ENCODE measurements at regions not wholly inside any gene's neighbourhood (a gene's known extent, or its start where the extent isn't known, plus 50 kb on each side); places are given as distances from the start of the nearest gene placed in this dataset.

DNA sequence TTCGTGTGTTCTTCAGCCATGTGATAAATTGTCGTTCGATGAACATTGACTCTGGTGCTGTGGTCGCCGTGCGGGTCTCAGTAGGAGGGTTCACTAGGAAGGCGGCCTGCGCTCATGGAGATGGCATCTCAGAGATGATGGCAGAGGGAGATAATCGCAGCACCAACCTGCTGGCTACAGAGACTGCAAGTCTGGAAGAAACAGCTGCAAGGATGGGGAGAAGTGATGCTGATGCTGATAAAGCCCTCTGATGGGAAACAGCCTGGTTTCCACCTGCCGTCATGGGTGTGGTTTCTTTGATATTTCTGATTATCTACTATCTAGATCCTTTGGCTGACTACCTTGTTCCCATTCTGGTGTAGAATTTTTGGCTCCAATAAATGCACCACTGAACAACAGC, 130.5 kb upstream of the ANKRD30A start:
- no peak overlapping the region for H3K27ac ChIP-seq (ENCODE audit: low read length)
- no peaks in the 10 kb centered on the region for H3K27me3 ChIP-seq (ENCODE audit: low read depth, low read length)
- no peaks in the 10 kb centered on the region for H3K9me3 ChIP-seq (ENCODE audit: control insufficient read depth in 1 of 2, low read length in 2 of 2)
- no peaks in the 10 kb centered on the region for H3K4me1 ChIP-seq (ENCODE audit: control insufficient read depth in 1 of 2, insufficient read depth in 2 of 2, low read length in 2 of 2)
- H3K4me3 ChIP-seq (ENCODE audit: low read depth in 1 of 2, low read length in 2 of 2), result no peak overlapping the region
- no peaks in the 10 kb centered on the region for H3K36me3 ChIP-seq (ENCODE audit: control insufficient read depth in 1 of 2, insufficient read depth in 2 of 2, low read length in 2 of 2)

DNA sequence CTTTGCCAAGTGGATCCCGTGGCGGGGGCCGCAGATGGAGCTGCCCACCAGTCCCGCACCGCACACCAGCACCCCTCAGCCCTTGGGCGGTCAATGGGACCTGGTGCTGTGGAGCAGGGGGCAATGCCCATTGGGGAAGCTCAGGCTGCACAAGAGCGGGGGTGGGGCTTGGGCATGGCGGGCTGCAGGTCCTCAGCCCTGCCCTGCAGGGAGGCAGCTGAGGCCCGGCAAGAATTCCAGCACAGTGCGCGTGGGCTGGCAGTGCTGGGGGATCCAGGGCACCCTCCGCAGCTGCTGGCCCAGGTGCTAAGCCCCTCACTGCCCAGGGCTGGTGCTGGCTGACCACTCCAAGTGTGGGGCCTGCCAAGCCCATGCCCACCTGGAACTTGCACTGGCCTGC, 136.2 kb upstream of the ANKRD30A start:
- H3K27ac ChIP-seq (ENCODE audit: low read length), result no peak overlapping the region
- no peaks in the 10 kb centered on the region for H3K27me3 ChIP-seq (ENCODE audit: low read depth, low read length)
- H3K9me3 ChIP-seq (ENCODE audit: control insufficient read depth in 1 of 2, low read length in 2 of 2), result peaks cover 0 to 3% of the 10 kb centered on the region in 2 donors
- no peak overlapping the region for H3K4me3 ChIP-seq (ENCODE audit: low read depth in 1 of 2, low read length in 2 of 2)
- no peaks in the 10 kb centered on the region for H3K4me1 ChIP-seq (ENCODE audit: control insufficient read depth in 1 of 2, insufficient read depth in 2 of 2, low read length in 2 of 2)
- H3K36me3 ChIP-seq (ENCODE audit: control insufficient read depth in 1 of 2, insufficient read depth in 2 of 2, low read length in 2 of 2), result no peaks in the 10 kb centered on the region

DNA sequence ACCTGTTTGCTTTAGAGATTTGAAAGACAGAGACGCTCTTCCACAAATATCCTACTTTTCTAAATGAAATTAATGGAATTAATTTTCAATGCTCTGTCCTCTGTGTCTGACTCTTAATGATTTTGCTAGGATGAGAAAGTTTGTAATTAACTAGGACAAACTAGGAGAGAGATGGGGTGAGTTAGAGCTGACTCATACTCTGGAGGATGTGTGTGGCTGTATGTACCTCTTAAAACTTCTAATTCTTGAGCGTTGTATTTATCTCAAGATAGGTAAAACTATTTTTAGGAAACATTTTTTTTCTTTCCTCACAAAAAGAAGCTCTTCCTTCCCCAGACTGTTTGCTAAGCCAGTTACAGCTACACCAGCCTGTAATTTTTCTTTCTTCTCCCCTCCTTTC, 178.8 kb upstream of the ANKRD30A start:
- H3K4me3 ChIP-seq (ENCODE audit: low read depth in 1 of 2, low read length in 2 of 2), result no peak overlapping the region
- H3K4me1 ChIP-seq (ENCODE audit: control insufficient read depth in 1 of 2, insufficient read depth in 2 of 2, low read length in 2 of 2), result no peaks in the 10 kb centered on the region
- no peaks in the 10 kb centered on the region for H3K27me3 ChIP-seq (ENCODE audit: low read depth, low read length)
- no peaks in the 10 kb centered on the region for H3K9me3 ChIP-seq (ENCODE audit: control insufficient read depth in 1 of 2, low read length in 2 of 2)
- H3K36me3 ChIP-seq (ENCODE audit: control insufficient read depth in 1 of 2, insufficient read depth in 2 of 2, low read length in 2 of 2), result no peaks in the 10 kb centered on the region
- no peak overlapping the region for H3K27ac ChIP-seq (ENCODE audit: low read length)

DNA sequence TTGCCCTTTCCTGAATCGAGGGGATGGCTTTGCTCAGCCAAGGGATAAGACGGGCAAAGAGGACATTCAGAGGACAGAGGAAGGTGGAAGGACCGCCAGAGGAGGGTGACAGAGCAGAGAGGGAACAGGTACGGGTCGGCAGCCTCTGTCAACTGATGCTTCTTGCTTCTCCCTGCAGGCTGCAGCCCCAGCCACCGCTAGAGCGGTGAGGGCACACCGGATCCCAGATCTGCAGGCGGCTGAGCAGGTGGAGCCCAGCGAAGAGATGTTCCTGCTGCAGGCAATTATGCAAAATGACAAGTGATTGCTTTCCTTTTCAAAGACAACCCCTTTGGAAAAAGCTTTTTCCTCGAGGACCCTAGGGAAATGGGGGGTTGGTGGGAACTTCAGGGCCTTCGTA, 181.9 kb upstream of the ANKRD30A start:
- H3K4me1 ChIP-seq (ENCODE audit: control insufficient read depth in 1 of 2, insufficient read depth in 2 of 2, low read length in 2 of 2), result no peaks in the 10 kb centered on the region
- no peaks in the 10 kb centered on the region for H3K36me3 ChIP-seq (ENCODE audit: control insufficient read depth in 1 of 2, insufficient read depth in 2 of 2, low read length in 2 of 2)
- H3K9me3 ChIP-seq (ENCODE audit: control insufficient read depth in 1 of 2, low read length in 2 of 2), result no peaks in the 10 kb centered on the region
- H3K27ac ChIP-seq (ENCODE audit: low read length), result no peak overlapping the region
- no peaks in the 10 kb centered on the region for H3K27me3 ChIP-seq (ENCODE audit: low read depth, low read length)
- H3K4me3 ChIP-seq (ENCODE audit: low read depth in 1 of 2, low read length in 2 of 2), result no peak overlapping the region

DNA sequence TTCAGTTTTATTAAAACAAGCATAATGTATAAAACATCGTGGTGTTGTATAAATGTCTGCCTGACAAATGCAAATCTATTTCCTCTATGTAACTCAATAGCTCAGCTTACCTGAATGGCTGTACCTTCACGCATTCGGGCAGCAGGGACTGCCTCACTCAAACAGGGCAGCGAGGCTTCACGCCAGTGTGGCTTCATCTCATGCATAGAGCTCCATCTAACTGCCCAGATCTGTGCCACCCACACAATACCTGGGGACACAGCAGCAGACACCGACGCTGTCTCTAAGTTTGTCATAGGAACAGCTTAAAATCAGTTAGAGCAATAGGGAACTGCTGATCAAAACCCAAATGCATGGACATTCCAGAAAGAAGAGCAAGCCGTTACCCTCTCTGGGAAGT, 182.8 kb upstream of the ANKRD30A start:
- no peaks in the 10 kb centered on the region for H3K4me1 ChIP-seq (ENCODE audit: control insufficient read depth in 1 of 2, insufficient read depth in 2 of 2, low read length in 2 of 2)
- no peak overlapping the region for H3K4me3 ChIP-seq (ENCODE audit: low read depth in 1 of 2, low read length in 2 of 2)
- no peaks in the 10 kb centered on the region for H3K27me3 ChIP-seq (ENCODE audit: low read depth, low read length)
- H3K36me3 ChIP-seq (ENCODE audit: control insufficient read depth in 1 of 2, insufficient read depth in 2 of 2, low read length in 2 of 2), result no peaks in the 10 kb centered on the region
- H3K9me3 ChIP-seq (ENCODE audit: control insufficient read depth in 1 of 2, low read length in 2 of 2), result no peaks in the 10 kb centered on the region
- H3K27ac ChIP-seq (ENCODE audit: low read length), result no peak overlapping the region

DNA sequence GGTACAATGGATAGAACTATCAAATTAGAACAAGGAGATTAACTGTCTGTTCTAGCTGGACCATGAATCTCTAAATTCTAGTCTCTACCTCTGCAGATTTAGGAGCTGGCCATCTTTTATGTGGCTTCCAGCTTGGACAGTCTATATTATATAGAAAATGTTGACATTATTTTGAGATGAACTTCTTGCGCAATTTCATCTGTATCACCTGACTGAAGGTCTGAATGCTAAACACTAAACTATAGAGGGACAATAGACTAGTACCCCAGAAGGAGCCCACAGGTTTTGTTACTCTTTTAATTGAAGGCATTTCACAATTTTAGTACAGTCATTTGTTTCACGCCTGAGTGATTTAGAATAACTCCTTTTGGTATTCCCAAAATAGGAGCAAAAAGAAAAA, 222.4 kb upstream of the ANKRD30A start:
- Histone ChIP-seq H3K36me3 (ENCODE audit: control insufficient read depth in 1 of 2, insufficient read depth in 2 of 2, low read length in 2 of 2) (no peaks in the 10 kb centered on the region), H3K27ac (ENCODE audit: low read length) (no peak overlapping the region), H3K4me3 (ENCODE audit: low read depth in 1 of 2, low read length in 2 of 2) (no peak overlapping the region), H3K27me3 (ENCODE audit: low read depth, low read length) (no peaks in the 10 kb centered on the region), H3K9me3 (ENCODE audit: control insufficient read depth in 1 of 2, low read length in 2 of 2) (no peaks in the 10 kb centered on the region), H3K4me1 (ENCODE audit: control insufficient read depth in 1 of 2, insufficient read depth in 2 of 2, low read length in 2 of 2) (no peaks in the 10 kb centered on the region)

DNA sequence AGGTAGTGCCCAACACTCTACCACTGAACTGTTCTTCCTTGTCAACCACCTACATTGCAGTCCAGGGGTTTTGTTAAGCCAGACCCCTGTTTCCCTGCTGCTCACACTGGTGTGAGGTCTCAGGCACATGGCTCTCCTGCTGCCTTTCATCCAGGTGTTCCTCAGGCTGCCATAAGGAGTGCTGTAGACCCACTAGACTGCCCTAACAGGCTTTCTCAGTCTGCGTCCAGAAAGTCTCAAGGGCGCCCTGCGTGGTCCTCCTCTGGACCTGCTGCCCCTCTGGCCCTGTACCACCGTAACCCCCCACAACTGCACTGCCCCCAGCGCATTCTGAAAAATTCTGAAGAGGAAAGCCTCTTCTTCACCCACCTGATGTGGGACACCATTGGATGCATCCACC, 225.7 kb upstream of the ANKRD30A start:
- no peaks in the 10 kb centered on the region for H3K9me3 ChIP-seq (ENCODE audit: control insufficient read depth in 1 of 2, low read length in 2 of 2)
- H3K36me3 ChIP-seq (ENCODE audit: control insufficient read depth in 1 of 2, insufficient read depth in 2 of 2, low read length in 2 of 2), result no peaks in the 10 kb centered on the region
- no peak overlapping the region for H3K27ac ChIP-seq (ENCODE audit: low read length)
- no peak overlapping the region for H3K4me3 ChIP-seq (ENCODE audit: low read depth in 1 of 2, low read length in 2 of 2)
- no peaks in the 10 kb centered on the region for H3K27me3 ChIP-seq (ENCODE audit: low read depth, low read length)
- no peaks in the 10 kb centered on the region for H3K4me1 ChIP-seq (ENCODE audit: control insufficient read depth in 1 of 2, insufficient read depth in 2 of 2, low read length in 2 of 2)

DNA sequence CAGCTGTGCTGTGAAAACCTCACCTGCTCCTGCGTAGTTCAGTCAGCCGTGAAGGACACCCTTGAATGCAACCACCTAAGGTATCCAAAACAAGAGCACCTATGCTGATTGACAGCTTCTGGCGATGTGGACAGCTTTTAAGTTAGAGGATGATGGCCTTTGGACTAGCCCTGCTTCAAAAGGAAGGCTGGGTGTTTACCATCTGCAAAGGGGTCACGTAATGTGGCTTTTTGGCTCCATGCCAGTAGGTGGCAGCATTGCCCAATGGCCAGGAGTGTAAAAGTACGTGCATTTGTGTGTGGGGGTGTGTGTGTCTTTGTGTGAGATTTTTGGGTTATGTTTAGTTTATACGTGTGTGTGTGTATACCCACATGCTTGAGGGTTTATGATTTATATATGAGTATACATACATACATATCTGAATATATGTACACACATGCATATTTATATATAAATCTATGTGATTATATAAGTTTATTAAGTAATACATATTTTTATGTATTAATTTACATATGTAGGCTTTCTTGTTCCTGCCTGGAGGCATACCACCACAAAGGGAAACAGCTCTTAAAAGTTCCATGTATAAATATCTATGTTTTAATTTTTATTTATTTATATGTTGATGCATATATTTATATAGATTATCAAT, 236.3 kb upstream of the ANKRD30A start:
- Histone ChIP-seq H3K27ac (ENCODE audit: low read length) (no peak overlapping the region), H3K4me1 (ENCODE audit: control insufficient read depth in 1 of 2, insufficient read depth in 2 of 2, low read length in 2 of 2) (no peaks in the 10 kb centered on the region), H3K27me3 (ENCODE audit: low read depth, low read length) (no peaks in the 10 kb centered on the region), H3K4me3 (ENCODE audit: low read depth in 1 of 2, low read length in 2 of 2) (no peak overlapping the region), H3K36me3 (ENCODE audit: control insufficient read depth in 1 of 2, insufficient read depth in 2 of 2, low read length in 2 of 2) (no peaks in the 10 kb centered on the region), H3K9me3 (ENCODE audit: control insufficient read depth in 1 of 2, low read length in 2 of 2) (no peaks in the 10 kb centered on the region)

DNA sequence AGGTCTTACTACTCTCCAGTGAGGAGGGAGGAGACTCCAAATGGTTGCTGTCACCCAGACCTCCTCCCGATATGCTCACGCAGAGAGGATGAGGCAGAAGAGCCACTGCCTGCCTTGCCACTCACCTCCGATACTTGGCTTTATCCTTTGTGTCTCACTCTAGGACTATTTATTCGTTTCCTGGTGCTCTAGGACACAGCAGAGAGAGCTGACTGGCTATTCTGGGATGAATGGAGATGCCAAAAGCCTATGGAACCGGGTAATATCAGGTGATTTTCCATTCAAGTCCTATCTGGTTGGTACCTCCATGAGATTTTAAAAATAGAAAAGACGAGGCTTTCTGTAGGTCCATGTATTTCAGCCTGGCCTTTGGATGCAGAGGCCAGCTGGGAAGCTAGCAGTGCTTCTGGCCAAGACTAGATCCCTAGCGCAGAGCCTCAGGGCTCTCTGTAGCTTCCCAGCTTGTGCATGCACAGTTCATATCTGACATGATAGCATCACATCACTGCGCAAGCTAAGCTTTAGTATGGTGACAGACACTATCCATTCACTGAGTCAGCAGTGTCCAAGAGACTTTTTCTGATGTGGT, 239.0 kb upstream of the ANKRD30A start:
- H3K27ac ChIP-seq (ENCODE audit: low read length), result no peak overlapping the region
- H3K27me3 ChIP-seq (ENCODE audit: low read depth, low read length), result no peaks in the 10 kb centered on the region
- H3K4me1 ChIP-seq (ENCODE audit: control insufficient read depth in 1 of 2, insufficient read depth in 2 of 2, low read length in 2 of 2), result no peaks in the 10 kb centered on the region
- no peak overlapping the region for H3K4me3 ChIP-seq (ENCODE audit: low read depth in 1 of 2, low read length in 2 of 2)
- no peaks in the 10 kb centered on the region for H3K36me3 ChIP-seq (ENCODE audit: control insufficient read depth in 1 of 2, insufficient read depth in 2 of 2, low read length in 2 of 2)
- H3K9me3 ChIP-seq (ENCODE audit: control insufficient read depth in 1 of 2, low read length in 2 of 2), result no peaks in the 10 kb centered on the region

DNA sequence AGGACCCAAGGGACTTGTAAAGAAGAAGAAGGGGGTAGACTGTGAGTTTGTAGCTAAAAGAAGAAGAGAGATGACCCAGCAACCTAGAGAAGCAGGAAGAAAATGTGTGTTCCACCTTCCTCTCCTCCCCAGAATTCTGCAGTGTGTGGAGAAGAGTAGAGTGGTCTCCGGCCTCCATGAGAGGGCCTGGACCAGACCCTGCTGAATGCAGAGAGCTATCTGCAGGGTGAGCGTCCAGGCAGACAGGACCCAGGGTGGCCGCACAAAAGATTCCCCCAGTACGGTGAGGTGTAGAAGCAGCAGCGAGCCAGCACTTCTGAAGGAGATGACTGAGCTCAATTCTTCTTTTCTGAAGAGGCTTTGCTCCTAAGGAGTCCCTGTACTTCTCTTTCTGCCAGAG, 239.7 kb upstream of the ANKRD30A start:
- no peak overlapping the region for H3K4me3 ChIP-seq (ENCODE audit: low read depth in 1 of 2, low read length in 2 of 2)
- H3K27ac ChIP-seq (ENCODE audit: low read length), result no peak overlapping the region
- H3K27me3 ChIP-seq (ENCODE audit: low read depth, low read length), result no peaks in the 10 kb centered on the region
- no peaks in the 10 kb centered on the region for H3K9me3 ChIP-seq (ENCODE audit: control insufficient read depth in 1 of 2, low read length in 2 of 2)
- H3K4me1 ChIP-seq (ENCODE audit: control insufficient read depth in 1 of 2, insufficient read depth in 2 of 2, low read length in 2 of 2), result no peaks in the 10 kb centered on the region
- no peaks in the 10 kb centered on the region for H3K36me3 ChIP-seq (ENCODE audit: control insufficient read depth in 1 of 2, insufficient read depth in 2 of 2, low read length in 2 of 2)

DNA sequence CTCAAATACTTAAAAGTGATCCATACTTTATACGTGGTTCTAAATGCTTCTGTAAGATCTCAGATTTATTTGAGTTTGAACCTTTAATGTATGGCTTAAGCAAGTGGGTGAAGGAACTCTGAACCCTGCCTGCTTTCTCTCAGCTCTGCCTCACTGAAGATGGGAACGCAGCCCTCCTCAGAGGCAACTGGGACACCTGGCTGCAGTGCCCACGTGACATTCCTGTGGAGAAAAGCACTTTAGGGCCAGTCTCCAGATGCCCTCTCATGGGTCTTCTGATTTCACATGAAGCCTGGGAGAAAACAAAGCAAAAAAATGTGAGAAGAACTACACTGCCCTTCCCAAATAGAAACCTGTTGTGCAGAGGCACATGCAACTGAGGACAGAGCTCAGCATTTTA, 242.6 kb upstream of the ANKRD30A start:
- Histone ChIP-seq H3K27ac (ENCODE audit: low read length) (no peak overlapping the region), H3K9me3 (ENCODE audit: control insufficient read depth in 1 of 2, low read length in 2 of 2) (no peaks in the 10 kb centered on the region), H3K27me3 (ENCODE audit: low read depth, low read length) (no peaks in the 10 kb centered on the region), H3K36me3 (ENCODE audit: control insufficient read depth in 1 of 2, insufficient read depth in 2 of 2, low read length in 2 of 2) (no peaks in the 10 kb centered on the region), H3K4me1 (ENCODE audit: control insufficient read depth in 1 of 2, insufficient read depth in 2 of 2, low read length in 2 of 2) (no peaks in the 10 kb centered on the region), H3K4me3 (ENCODE audit: low read depth in 1 of 2, low read length in 2 of 2) (no peak overlapping the region)

DNA sequence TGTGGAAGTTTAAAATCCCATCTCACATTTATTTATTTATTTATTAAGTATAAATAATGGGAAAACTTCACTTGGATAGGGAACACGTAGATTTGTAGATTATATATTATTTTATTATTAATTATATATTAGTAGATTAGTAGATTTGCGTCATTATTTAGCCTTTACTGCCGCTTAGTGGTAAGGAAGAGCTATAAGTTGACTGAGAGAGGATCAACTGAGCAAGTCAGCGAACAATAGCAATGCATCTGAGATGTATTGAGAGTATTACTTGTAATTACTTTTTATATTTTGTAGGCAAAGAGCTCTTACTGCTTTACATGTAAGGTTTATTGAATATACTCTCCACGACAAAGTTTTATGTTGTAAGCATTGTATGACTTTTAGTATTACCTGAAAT, 244.5 kb upstream of the ANKRD30A start:
- Histone ChIP-seq H3K9me3 (ENCODE audit: control insufficient read depth in 1 of 2, low read length in 2 of 2) (no peaks in the 10 kb centered on the region), H3K36me3 (ENCODE audit: control insufficient read depth in 1 of 2, insufficient read depth in 2 of 2, low read length in 2 of 2) (no peaks in the 10 kb centered on the region), H3K27ac (ENCODE audit: low read length) (no peak overlapping the region), H3K27me3 (ENCODE audit: low read depth, low read length) (no peaks in the 10 kb centered on the region), H3K4me3 (ENCODE audit: low read depth in 1 of 2, low read length in 2 of 2) (no peak overlapping the region), H3K4me1 (ENCODE audit: control insufficient read depth in 1 of 2, insufficient read depth in 2 of 2, low read length in 2 of 2) (no peaks in the 10 kb centered on the region)

Measured in muscle layer of duodenum (tissue), 2 donors.